Endodermal cell (in vitro differentiated cells): ENCODE measurements at regions not wholly inside any gene's neighbourhood (a gene's known extent, or its start where the extent isn't known, plus 50 kb on each side); places are given as distances from the start of the nearest gene placed in this dataset.
A peak's percentile ranks its signal among the peaks of the same experiment; 100 is the strongest.

ENCODE experiments used
- DNase-seq: peaks from one replicate; pipeline ENCODE4 v3.0.0-alpha.2; 2017
- H3K27ac ChIP-seq: 2 replicates; pipeline ENCODE4 v1.5.1; 2013; ENCODE audit warnings: mild to moderate bottlenecking, low read depth, low read length, moderate library complexity
- H3K27me3 ChIP-seq: 2 replicates; pipeline ENCODE4 v1.6.1; 2013; ENCODE audit warnings: mild to moderate bottlenecking, low read length, moderate library complexity; ENCODE audit not compliant: insufficient read depth, control insufficient read depth, poor library complexity, severe bottlenecking
- H3K36me3 ChIP-seq: 2 replicates; pipeline ENCODE4 v1.7.0; 2013; ENCODE audit warnings: mild to moderate bottlenecking, low read length, moderate library complexity; ENCODE audit not compliant: control insufficient read depth, insufficient read depth
- H3K4me1 ChIP-seq: one replicate; pipeline ENCODE4 v1.7.0; 2013; ENCODE audit warnings: low read length; ENCODE audit not compliant: control insufficient read depth, insufficient read depth
- H3K4me3 ChIP-seq: 2 replicates; pipeline ENCODE4 v1.5.1; 2013; ENCODE audit warnings: mild to moderate bottlenecking, low read length, moderate library complexity
- H3K9ac ChIP-seq: 2 replicates; pipeline ENCODE4 v1.6.1; 2013; ENCODE audit warnings: mild to moderate bottlenecking, low read length, moderate library complexity; ENCODE audit not compliant: poor library complexity, severe bottlenecking; ENCODE audit errors: extremely low read depth
- H3K9me3 ChIP-seq: 2 replicates; pipeline ENCODE4 v1.6.1; 2013; ENCODE audit warnings: mild to moderate bottlenecking, low read length, moderate library complexity; ENCODE audit not compliant: control insufficient read depth
- H3K27ac Mint-ChIP-seq: 2 replicates; pipeline ENCODE4 v1.8.0; 2020; ENCODE audit warnings: mixed read lengths
- H3K27me3 Mint-ChIP-seq: 2 replicates; pipeline ENCODE4 v1.8.0; 2021; ENCODE audit warnings: mild to moderate bottlenecking, mixed read lengths; ENCODE audit not compliant: insufficient read depth
- H3K36me3 Mint-ChIP-seq: 2 replicates; pipeline ENCODE4 v1.8.0; 2020; ENCODE audit warnings: low read depth, mixed read lengths
- H3K4me1 Mint-ChIP-seq: 2 replicates; pipeline ENCODE4 v1.8.0; 2020; ENCODE audit warnings: mixed read lengths
- H3K4me3 Mint-ChIP-seq: 2 replicates; pipeline ENCODE4 v1.8.0; 2020; ENCODE audit warnings: mild to moderate bottlenecking, moderate library complexity, mixed read lengths
- H3K9me3 Mint-ChIP-seq: 2 replicates; pipeline ENCODE4 v1.8.0; 2020; ENCODE audit warnings: mild to moderate bottlenecking, mixed read lengths
- CTCF ChIP-seq: fragments of 200-600 bp; sonication (generic); conservative IDR thresholded peaks from 2 replicates; pipeline ENCODE4 v1.5.0; 2021; ENCODE audit warnings: antibody characterized with exemption, mild to moderate bottlenecking
- WGBS, 2 experiments: methylation state at CpG; one replicate each; pipeline versions ENCODE4 v1.1.5 to v1.1.7; 2013; ENCODE audit warnings: missing lambda C conversion rate in 2 of 2, mixed read lengths in 1 of 2; ENCODE audit not compliant: insufficient coverage in 1 of 2, insufficient read length in 1 of 2; 5-methylcytosine and 5-hydroxymethylcytosine counted together

GRCh38 chr20:24734139-24734538 lies 214.9 kb upstream of the CST7 start:
- Histone ChIP-seq H3K36me3 (no peaks in the 10 kb centered on the region), H3K4me1 (peaks cover under 1% of the 10 kb centered on the region), H3K9ac (no peak overlapping the region), H3K4me3 (no peak overlapping the region), H3K9me3 (no peaks in the 10 kb centered on the region), H3K27me3 (no peaks in the 10 kb centered on the region), H3K27ac (no peak overlapping the region)
- no peak for TF ChIP-seq CTCF
- Mint-ChIP-seq H3K4me3 (no peak overlapping the region), H3K27ac (no peak overlapping the region), H3K36me3 (no peaks in the 10 kb centered on the region), H3K27me3 (peaks cover 2% of the 10 kb centered on the region), H3K4me1 (peaks cover 15% of the 10 kb centered on the region), H3K9me3 (no peaks in the 10 kb centered on the region)
- peak; percentile 17 for DNase-seq
- WGBS, 2 experiments, result 93 to 94% methylated on average over 9 to 10 of the region's 10 CpGs

- no peak overlapping the region for H3K27ac Mint-ChIP-seq
- Histone ChIP-seq H3K27me3 (no peaks in the 10 kb centered on the region), H3K27ac (no peak overlapping the region), H3K36me3 (no peaks in the 10 kb centered on the region), H3K9me3 (no peaks in the 10 kb centered on the region), H3K4me1 (no peaks in the 10 kb centered on the region), H3K4me3 (no peak overlapping the region), H3K9ac (no peak overlapping the region)
- WGBS, 2 experiments, result 65 to 74% methylated on average over 6 to 7 of the region's 7 CpGs
- H3K4me1 Mint-ChIP-seq, result peaks cover 15% of the 10 kb centered on the region
- no peak for TF ChIP-seq CTCF
- no peak overlapping the region for H3K4me3 Mint-ChIP-seq
- H3K27me3 Mint-ChIP-seq, result peaks cover 2% of the 10 kb centered on the region
- no peaks in the 10 kb centered on the region for H3K36me3 Mint-ChIP-seq
- H3K9me3 Mint-ChIP-seq, result no peaks in the 10 kb centered on the region
- no peak for DNase-seq
These were observed 213.8 kb upstream of the CST7 start for GRCh38 chr20:24735263-24735662.

- no peak for TF ChIP-seq CTCF
- Histone ChIP-seq H3K4me1 (no peaks in the 10 kb centered on the region), H3K27ac (no peak overlapping the region), H3K36me3 (no peaks in the 10 kb centered on the region), H3K27me3 (no peaks in the 10 kb centered on the region), H3K9ac (no peak overlapping the region), H3K4me3 (no peak overlapping the region), H3K9me3 (no peaks in the 10 kb centered on the region)
- WGBS, 2 experiments, result 62 to 78% methylated on average over 5 to 10 of the region's 10 CpGs
- Mint-ChIP-seq H3K27ac (no peak overlapping the region), H3K4me1 (peaks cover 15% of the 10 kb centered on the region), H3K9me3 (no peaks in the 10 kb centered on the region), H3K27me3 (peaks cover 2% of the 10 kb centered on the region), H3K36me3 (no peaks in the 10 kb centered on the region), H3K4me3 (no peak overlapping the region)
- no peak for DNase-seq
These were observed 212.8 kb upstream of the CST7 start for GRCh38 chr20:24736131-24736843.
